HepG2 (cell line): ENCODE measurements at regions not wholly inside any gene's neighbourhood (a gene's known extent, or its start where the extent isn't known, plus 50 kb on each side); places are given as distances from the start of the nearest gene placed in this dataset.

Experiments
- EP300 ChIP-seq, 3 experiments: sonication (generic) in 1 of 3; formaldehyde crosslinking in 1 of 3; IDR thresholded peaks; 2 replicates each; pipeline versions ENCODE4 v1.5.1 to v1.6.1; 2011 to 2020; ENCODE audit warnings: low read depth in 2 of 3, low read length in 2 of 3, borderline replicate concordance in 1 of 3, improper control_type of control experiment in 1 of 3, mild to moderate bottlenecking in 1 of 3, missing genetic modification reagents in 1 of 3, moderate library complexity in 1 of 3
- FOXA1 ChIP-seq, 2 experiments: fragments of 450-650 bp in 1 of 2; sonication (generic) in 1 of 2; formaldehyde crosslinking in 1 of 2; IDR thresholded peaks; 2 replicates each; pipeline versions ENCODE4 v1.4.0 to v1.6.1; 2016 to 2020; ENCODE audit warnings: missing genetic modification reagents in 1 of 2
- FOXA3 ChIP-seq: IDR thresholded peaks from 2 replicates; pipeline ENCODE4 v1.6.1; 2016; ENCODE audit warnings: missing genetic modification reagents, missing compliant biosample characterization
- FOXJ3 ChIP-seq: sonication (generic); formaldehyde crosslinking; IDR thresholded peaks from 2 replicates; pipeline ENCODE4 v1.4.0; 2020; ENCODE audit warnings: missing genetic modification reagents, mild to moderate bottlenecking, borderline replicate concordance
- HNF4G ChIP-seq, 2 experiments: sonication (generic) in 1 of 2; formaldehyde crosslinking in 1 of 2; IDR thresholded peaks; 2 replicates each; pipeline versions ENCODE4 v1.4.0 to v1.6.1; 2011 to 2020; ENCODE audit warnings: borderline replicate concordance in 2 of 2, low read depth in 2 of 2, mild to moderate bottlenecking in 2 of 2, low read length in 1 of 2, missing genetic modification reagents in 1 of 2, moderate library complexity in 1 of 2
- HNRNPK ChIP-seq: fragments of 200-400 bp; formaldehyde crosslinking; IDR thresholded peaks from 2 replicates; pipeline ENCODE4 v1.6.1; 2018; ENCODE audit warnings: low read length, low read depth, moderate library complexity, mild to moderate bottlenecking; ENCODE audit not compliant: poor library complexity, severe bottlenecking
- MAFF ChIP-seq: IDR thresholded peaks from 2 replicates; pipeline ENCODE4 v1.6.1; 2011; ENCODE audit warnings: low read depth, low read length, improper control_type of control experiment
- NR2F1 ChIP-seq, 2 experiments: fragments of 450-650 bp in 1 of 2; formaldehyde crosslinking in 1 of 2; IDR thresholded peaks; 2 replicates each; pipeline versions ENCODE4 v1.5.0 to v1.6.1; 2016 to 2020; ENCODE audit warnings: mild to moderate bottlenecking in 1 of 2, missing compliant biosample characterization in 1 of 2, missing genetic modification reagents in 1 of 2, moderate library complexity in 1 of 2
- POLR2A ChIP-seq, 2 experiments: IDR thresholded peaks; 2 replicates each; pipeline ENCODE4 v1.6.1; 2011; ENCODE audit warnings: low read depth in 2 of 2, low read length in 2 of 2, mild to moderate bottlenecking in 1 of 2, moderate library complexity in 1 of 2; ENCODE audit not compliant: insufficient read depth in 1 of 2
- TCF7 ChIP-seq: sonication (generic); IDR thresholded peaks from 2 replicates; pipeline ENCODE4 v1.6.1; 2016; ENCODE audit warnings: antibody characterized with exemption, low read depth
- ZMYM3 ChIP-seq: sonication (generic); formaldehyde crosslinking; IDR thresholded peaks from 2 replicates; pipeline ENCODE4 v1.5.1; 2020; ENCODE audit warnings: mild to moderate bottlenecking, missing genetic modification reagents
- ZMYM4 ChIP-seq: sonication (generic); formaldehyde crosslinking; IDR thresholded peaks from 2 replicates; pipeline ENCODE4 v1.8.1; 2023; ENCODE audit warnings: mild to moderate bottlenecking, missing genetic modification reagents
- ZNF558 ChIP-seq: sonication (generic); formaldehyde crosslinking; IDR thresholded peaks from 2 replicates; pipeline ENCODE4 v1.9.0; 2022; ENCODE audit warnings: mild to moderate bottlenecking, missing genetic modification reagents, borderline replicate concordance
- ZNF644 ChIP-seq: IDR thresholded peaks from 2 replicates; pipeline ENCODE4 v1.6.1; 2016; ENCODE audit warnings: low read depth
- ZNF788 ChIP-seq: sonication (generic); formaldehyde crosslinking; IDR thresholded peaks from 2 replicates; pipeline ENCODE4 v1.5.0; 2020; ENCODE audit warnings: mild to moderate bottlenecking, missing genetic modification reagents, borderline replicate concordance
- TF ChIP-seq, protein P1 (sequence below): sonication (generic); formaldehyde crosslinking; IDR thresholded peaks from 2 replicates; pipeline ENCODE4 v1.5.0; 2020; ENCODE audit warnings: missing genetic modification reagents
- TF ChIP-seq, protein P2 (sequence below): sonication (generic); formaldehyde crosslinking; conservative IDR thresholded peaks from 2 replicates; pipeline ENCODE4 v1.4.0; 2020; ENCODE audit warnings: mild to moderate bottlenecking, missing genetic modification reagents, moderate library complexity
- TF ChIP-seq, protein P3 (sequence below): sonication (generic); formaldehyde crosslinking; IDR thresholded peaks from 2 replicates; pipeline ENCODE4 v1.4.0; 2020; ENCODE audit warnings: missing genetic modification reagents
- TF ChIP-seq, protein P4 (sequence below): sonication (generic); formaldehyde crosslinking; IDR thresholded peaks from 2 replicates; pipeline ENCODE4 v1.5.1; 2020; ENCODE audit warnings: mild to moderate bottlenecking, missing genetic modification reagents, borderline replicate concordance
- TF ChIP-seq, protein P5 (sequence below): sonication (generic); formaldehyde crosslinking; IDR thresholded peaks from 2 replicates; pipeline ENCODE4 v1.8.1; 2023; ENCODE audit warnings: missing genetic modification reagents, mild to moderate bottlenecking, borderline replicate concordance

DNA sequence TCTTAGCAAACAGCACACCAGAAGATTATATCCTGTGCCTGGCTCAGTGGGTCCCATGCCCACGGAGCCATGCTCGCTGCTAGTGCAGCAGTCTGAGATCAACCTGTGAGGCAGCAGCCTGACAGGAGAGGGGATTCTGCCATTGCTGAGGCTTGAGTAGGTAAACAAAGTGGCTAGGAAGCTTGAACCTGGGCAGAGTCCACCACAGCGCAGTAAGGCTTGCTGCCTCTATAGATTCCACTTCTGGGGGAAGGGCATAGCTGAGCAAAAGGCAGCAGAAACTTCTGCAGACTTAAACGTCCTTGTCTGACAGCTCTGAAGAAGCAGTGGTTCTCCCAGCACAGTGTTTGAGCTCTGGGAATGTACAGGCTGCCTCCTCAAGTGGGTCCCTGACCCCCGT lies 210.3 kb downstream of the RMST start (continued):
- TF ChIP-seq FOXA1 (IDR thresholded peaks at IDR 0.05) = no peak
- peak; percentile 16; the same call in 1 of the 2 replicates for TF ChIP-seq FOXA1 (CRISPR knock-in tag; IDR thresholded peaks at IDR 0.05)
- TF ChIP-seq, protein P1, sequence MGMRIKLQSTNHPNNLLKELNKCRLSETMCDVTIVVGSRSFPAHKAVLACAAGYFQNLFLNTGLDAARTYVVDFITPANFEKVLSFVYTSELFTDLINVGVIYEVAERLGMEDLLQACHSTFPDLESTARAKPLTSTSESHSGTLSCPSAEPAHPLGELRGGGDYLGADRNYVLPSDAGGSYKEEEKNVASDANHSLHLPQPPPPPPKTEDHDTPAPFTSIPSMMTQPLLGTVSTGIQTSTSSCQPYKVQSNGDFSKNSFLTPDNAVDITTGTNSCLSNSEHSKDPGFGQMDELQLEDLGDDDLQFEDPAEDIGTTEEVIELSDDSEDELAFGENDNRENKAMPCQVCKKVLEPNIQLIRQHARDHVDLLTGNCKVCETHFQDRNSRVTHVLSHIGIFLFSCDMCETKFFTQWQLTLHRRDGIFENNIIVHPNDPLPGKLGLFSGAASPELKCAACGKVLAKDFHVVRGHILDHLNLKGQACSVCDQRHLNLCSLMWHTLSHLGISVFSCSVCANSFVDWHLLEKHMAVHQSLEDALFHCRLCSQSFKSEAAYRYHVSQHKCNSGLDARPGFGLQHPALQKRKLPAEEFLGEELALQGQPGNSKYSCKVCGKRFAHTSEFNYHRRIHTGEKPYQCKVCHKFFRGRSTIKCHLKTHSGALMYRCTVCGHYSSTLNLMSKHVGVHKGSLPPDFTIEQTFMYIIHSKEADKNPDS (CRISPR knock-in tag) = no peak
- 0 out of 2 replicates have a peak, but pooled peaks have one; percentile 20 for TF ChIP-seq ZNF788 (CRISPR knock-in tag)
- TF ChIP-seq EP300 (IDR thresholded peaks at IDR 0.05; ENCODE audit: low read depth in 2 of 2, low read length in 2 of 2) = no peak
- no peak for TF ChIP-seq EP300 (CRISPR knock-in tag; IDR thresholded peaks at IDR 0.05; ENCODE audit: borderline replicate concordance)
- TF ChIP-seq HNRNPK = no peak
- TF ChIP-seq POLR2A (IDR thresholded peaks at IDR 0.05; ENCODE audit: insufficient read depth in 1 of 2, low read depth in 2 of 2, low read length in 2 of 2) = no peak
- peak; percentile 29; the same call in 1 of the 2 replicates for TF ChIP-seq FOXA3 (CRISPR knock-in tag)
- TF ChIP-seq, protein P2, sequence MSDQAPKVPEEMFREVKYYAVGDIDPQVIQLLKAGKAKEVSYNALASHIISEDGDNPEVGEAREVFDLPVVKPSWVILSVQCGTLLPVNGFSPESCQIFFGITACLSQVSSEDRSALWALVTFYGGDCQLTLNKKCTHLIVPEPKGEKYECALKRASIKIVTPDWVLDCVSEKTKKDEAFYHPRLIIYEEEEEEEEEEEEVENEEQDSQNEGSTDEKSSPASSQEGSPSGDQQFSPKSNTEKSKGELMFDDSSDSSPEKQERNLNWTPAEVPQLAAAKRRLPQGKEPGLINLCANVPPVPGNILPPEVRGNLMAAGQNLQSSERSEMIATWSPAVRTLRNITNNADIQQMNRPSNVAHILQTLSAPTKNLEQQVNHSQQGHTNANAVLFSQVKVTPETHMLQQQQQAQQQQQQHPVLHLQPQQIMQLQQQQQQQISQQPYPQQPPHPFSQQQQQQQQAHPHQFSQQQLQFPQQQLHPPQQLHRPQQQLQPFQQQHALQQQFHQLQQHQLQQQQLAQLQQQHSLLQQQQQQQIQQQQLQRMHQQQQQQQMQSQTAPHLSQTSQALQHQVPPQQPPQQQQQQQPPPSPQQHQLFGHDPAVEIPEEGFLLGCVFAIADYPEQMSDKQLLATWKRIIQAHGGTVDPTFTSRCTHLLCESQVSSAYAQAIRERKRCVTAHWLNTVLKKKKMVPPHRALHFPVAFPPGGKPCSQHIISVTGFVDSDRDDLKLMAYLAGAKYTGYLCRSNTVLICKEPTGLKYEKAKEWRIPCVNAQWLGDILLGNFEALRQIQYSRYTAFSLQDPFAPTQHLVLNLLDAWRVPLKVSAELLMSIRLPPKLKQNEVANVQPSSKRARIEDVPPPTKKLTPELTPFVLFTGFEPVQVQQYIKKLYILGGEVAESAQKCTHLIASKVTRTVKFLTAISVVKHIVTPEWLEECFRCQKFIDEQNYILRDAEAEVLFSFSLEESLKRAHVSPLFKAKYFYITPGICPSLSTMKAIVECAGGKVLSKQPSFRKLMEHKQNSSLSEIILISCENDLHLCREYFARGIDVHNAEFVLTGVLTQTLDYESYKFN (CRISPR knock-in tag) = peak; percentile 48
- TF ChIP-seq MAFF = no peak
- TF ChIP-seq, protein P3, sequence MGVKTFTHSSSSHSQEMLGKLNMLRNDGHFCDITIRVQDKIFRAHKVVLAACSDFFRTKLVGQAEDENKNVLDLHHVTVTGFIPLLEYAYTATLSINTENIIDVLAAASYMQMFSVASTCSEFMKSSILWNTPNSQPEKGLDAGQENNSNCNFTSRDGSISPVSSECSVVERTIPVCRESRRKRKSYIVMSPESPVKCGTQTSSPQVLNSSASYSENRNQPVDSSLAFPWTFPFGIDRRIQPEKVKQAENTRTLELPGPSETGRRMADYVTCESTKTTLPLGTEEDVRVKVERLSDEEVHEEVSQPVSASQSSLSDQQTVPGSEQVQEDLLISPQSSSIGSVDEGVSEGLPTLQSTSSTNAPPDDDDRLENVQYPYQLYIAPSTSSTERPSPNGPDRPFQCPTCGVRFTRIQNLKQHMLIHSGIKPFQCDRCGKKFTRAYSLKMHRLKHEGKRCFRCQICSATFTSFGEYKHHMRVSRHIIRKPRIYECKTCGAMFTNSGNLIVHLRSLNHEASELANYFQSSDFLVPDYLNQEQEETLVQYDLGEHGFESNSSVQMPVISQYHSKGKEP (CRISPR knock-in tag) = no peak
- 0 out of 2 replicates have a peak, but pooled peaks have one; percentile 37 for TF ChIP-seq HNF4G (IDR thresholded peaks at IDR 0.05; ENCODE audit: borderline replicate concordance, low read depth, low read length)
- no peak for TF ChIP-seq HNF4G (CRISPR knock-in tag; IDR thresholded peaks at IDR 0.05; ENCODE audit: borderline replicate concordance, low read depth)
- 0 out of 2 replicates have a peak, but pooled peaks have one; percentile 25 for TF ChIP-seq ZMYM4 (CRISPR knock-in tag)
- TF ChIP-seq ZNF644 (CRISPR knock-in tag) = peak; percentile 67
- TF ChIP-seq, protein P4, sequence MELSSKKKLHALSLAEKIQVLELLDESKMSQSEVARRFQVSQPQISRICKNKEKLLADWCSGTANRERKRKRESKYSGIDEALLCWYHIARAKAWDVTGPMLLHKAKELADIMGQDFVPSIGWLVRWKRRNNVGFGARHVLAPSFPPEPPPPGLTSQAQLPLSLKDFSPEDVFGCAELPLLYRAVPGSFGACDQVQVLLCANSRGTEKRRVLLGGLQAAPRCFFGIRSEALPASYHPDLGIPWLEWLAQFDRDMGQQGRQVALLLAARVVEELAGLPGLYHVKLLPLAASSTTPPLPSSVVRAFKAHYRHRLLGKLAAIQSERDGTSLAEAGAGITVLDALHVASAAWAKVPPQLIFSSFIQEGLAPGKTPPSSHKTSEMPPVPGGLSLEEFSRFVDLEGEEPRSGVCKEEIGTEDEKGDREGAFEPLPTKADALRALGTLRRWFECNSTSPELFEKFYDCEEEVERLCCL (CRISPR knock-in tag) = no peak
- TF ChIP-seq, protein P5, sequence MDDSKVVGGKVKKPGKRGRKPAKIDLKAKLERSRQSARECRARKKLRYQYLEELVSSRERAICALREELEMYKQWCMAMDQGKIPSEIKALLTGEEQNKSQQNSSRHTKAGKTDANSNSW = no peak
- TF ChIP-seq ZNF558 (CRISPR knock-in tag) = no peak
- TF ChIP-seq TCF7 = no peak
- 0 out of 2 replicates have a peak, but pooled peaks have one; percentile 22 for TF ChIP-seq FOXJ3 (CRISPR knock-in tag)
- TF ChIP-seq NR2F1 (CRISPR knock-in tag; IDR thresholded peaks at IDR 0.05) = no peak
- peak; percentile 36; the same call in 1 of the 2 replicates for TF ChIP-seq ZMYM3 (CRISPR knock-in tag)
- TF ChIP-seq, all 625 proteins: peak for 12
